ENCODE measurements at regions not wholly inside any gene's neighbourhood (a gene's known extent, or its start where the extent isn't known, plus 50 kb on each side); places are given as distances from the start of the nearest gene placed in this dataset.

DNA sequence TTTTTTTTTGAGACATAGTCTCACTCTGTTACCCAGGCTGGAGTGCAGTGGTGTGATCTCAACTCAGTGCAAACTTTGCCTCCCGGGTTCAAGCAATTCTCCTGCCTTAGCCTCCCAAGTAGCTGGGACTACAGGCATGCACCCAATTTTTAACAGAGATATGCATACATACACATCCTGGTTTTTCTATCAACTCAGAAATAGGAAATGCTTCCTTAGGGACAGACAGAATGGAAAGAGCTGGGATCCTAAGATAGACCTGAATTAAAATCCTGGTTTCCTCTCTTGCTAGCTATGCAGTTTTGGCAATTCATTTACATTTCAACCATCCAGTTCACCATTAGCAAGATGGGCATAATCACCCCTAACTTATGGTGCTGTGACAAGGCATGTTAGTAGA, 347.5 kb downstream of the GPAM start:
- TF ChIP-seq, protein P1, sequence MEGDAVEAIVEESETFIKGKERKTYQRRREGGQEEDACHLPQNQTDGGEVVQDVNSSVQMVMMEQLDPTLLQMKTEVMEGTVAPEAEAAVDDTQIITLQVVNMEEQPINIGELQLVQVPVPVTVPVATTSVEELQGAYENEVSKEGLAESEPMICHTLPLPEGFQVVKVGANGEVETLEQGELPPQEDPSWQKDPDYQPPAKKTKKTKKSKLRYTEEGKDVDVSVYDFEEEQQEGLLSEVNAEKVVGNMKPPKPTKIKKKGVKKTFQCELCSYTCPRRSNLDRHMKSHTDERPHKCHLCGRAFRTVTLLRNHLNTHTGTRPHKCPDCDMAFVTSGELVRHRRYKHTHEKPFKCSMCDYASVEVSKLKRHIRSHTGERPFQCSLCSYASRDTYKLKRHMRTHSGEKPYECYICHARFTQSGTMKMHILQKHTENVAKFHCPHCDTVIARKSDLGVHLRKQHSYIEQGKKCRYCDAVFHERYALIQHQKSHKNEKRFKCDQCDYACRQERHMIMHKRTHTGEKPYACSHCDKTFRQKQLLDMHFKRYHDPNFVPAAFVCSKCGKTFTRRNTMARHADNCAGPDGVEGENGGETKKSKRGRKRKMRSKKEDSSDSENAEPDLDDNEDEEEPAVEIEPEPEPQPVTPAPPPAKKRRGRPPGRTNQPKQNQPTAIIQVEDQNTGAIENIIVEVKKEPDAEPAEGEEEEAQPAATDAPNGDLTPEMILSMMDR (IDR thresholded peaks at IDR 0.05; ENCODE audit: low read depth, low read length, missing control alignments) = no peak

DNA sequence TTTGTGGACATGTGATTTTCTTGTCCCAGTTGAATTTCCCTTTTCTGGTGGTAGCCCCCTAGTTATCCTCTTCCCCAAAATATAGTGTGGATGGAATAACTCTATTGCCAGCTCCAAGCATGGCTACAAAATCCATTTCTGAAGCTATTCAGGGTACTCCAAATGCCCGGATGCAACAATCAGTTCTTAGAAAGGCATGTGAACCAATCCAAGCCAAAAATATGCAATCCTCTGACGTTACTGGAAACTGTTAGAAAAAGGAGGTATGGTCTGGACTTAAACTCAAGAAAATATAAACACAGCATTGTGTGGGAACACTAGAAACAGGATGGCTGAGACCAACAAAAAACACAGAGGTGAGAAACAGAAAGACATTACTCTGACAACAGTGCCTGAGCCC, 347.0 kb downstream of the GPAM start:
- TF ChIP-seq, protein P1 (IDR thresholded peaks at IDR 0.05; ENCODE audit: low read depth, low read length, missing control alignments) = no peak
- H3K4me3 ChIP-seq (ENCODE audit: low read depth, low read length) = no peak overlapping the region
- no peak for DNase-seq (ENCODE audit: low read depth)

More for the DNA sequence above, 347.5 kb downstream of the GPAM start:
- H3K4me3 ChIP-seq (ENCODE audit: low read depth, low read length) = no peak overlapping the region
- no peak for DNase-seq (ENCODE audit: low read depth)

DNA sequence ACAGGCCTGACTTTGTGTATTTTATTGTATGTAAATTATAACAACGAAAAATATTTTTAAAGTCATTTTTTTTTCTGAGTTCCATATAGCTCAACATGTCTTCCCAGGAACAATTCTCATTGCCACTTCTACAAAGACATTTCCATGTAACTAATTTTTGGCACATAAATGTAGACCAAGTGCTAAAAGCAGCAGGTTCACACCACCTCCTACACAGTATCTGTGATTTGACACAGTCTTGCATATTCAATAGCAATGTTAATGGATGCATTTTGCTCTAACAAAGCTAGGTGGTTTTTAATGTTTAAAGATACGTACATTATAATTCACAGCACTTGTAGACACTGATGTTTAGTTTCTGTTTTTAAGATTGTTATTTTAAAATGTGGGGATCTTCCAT, 346.5 kb downstream of the GPAM start:
- DNase-seq (ENCODE audit: low read depth) = no peak
- no peak overlapping the region for H3K4me3 ChIP-seq (ENCODE audit: low read depth, low read length)
- TF ChIP-seq, protein P1 (IDR thresholded peaks at IDR 0.05; ENCODE audit: low read depth, low read length, missing control alignments) = no peak

DNA sequence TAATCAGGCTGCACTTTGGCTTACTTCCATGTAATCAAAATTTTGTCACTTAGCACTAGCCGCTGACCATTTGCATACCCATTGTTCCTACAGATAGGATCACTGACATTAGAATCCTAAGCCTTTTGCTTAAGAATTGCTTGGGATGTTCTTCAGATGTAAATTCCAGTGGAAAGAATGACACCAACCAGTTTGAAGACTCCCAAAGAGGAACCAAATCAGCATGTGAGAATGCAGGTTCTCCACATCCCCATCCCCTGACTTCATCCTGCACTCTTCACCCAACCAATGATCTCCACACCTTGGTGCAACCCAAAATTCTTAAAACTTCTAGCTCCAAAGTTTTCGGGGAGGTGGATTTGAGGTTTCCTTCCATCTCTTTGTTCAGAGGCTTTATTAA, 345.6 kb downstream of the GPAM start:
- DNase-seq (ENCODE audit: low read depth) = no peak
- TF ChIP-seq, protein P1 (IDR thresholded peaks at IDR 0.05; ENCODE audit: low read depth, low read length, missing control alignments) = no peak
- no peak overlapping the region for H3K4me3 ChIP-seq (ENCODE audit: low read depth, low read length)

DNA sequence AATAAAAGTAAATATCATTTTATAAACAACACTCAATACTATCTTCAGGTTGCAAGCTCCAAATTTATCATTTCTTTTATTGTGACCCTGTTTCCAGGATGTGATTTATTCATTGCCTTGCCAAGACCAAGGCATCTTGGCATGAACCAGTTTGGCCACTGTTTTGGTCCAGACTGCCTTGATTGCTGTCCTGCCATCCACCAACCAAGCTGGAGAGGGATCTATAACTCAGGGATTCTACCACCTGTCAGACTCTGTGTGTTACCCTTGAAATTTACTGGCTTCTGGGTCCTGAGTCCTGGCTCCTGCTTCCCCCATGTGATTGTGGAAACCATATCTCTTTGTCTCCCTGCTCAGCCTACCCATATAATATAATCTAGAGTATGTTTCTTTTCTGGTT, 343.0 kb downstream of the GPAM start:
- no peak overlapping the region for H3K4me3 ChIP-seq (ENCODE audit: low read depth, low read length)
- no peak for DNase-seq (ENCODE audit: low read depth)
- TF ChIP-seq, protein P1 (IDR thresholded peaks at IDR 0.05; ENCODE audit: low read depth, low read length, missing control alignments) = no peak

DNA sequence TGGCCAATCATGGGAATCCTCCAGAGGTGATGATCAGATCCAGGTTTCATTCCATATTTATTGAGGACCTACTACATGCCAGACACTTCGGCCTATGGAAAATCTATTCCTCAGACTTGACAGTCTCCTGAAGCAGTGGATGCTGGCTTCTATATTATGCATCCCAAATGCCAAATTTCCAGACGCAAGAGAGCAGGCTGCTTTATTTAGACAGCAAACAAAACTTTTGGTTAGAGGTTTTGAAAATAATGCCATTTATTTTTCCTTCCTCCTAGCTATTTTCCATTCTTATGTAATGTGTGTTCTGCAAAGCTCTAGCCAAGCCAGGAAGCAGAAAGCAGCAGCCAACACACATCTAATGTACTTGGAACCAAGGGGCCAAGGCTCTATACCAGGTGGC, 330.8 kb downstream of the GPAM start:
- no peak overlapping the region for H3K4me3 ChIP-seq (ENCODE audit: low read depth, low read length)
- no peak for DNase-seq (ENCODE audit: low read depth)
- TF ChIP-seq, protein P1 (IDR thresholded peaks at IDR 0.05; ENCODE audit: low read depth, low read length, missing control alignments) = no peak

DNA sequence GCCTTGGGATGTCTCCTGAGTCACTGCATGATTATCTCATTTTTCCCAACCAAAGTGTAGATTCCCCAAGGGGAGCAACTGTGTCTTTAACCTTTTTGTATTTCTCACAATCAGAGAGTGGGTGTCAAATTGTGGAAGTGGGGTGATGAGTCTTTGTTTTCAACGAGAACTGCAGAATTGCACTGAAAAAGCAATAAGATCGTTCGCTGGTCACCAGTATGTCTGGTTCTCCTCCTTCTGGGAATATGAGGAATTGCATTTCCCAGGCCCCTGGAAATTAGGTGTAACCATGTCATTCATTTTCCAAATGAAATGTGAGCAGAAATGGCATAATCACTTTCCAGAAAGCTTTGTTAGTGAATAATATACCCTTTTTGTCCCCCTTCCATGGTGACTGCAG, 326.9 kb downstream of the GPAM start:
- no peak for DNase-seq (ENCODE audit: low read depth)
- TF ChIP-seq, protein P1 (IDR thresholded peaks at IDR 0.05; ENCODE audit: low read depth, low read length, missing control alignments) = no peak
- H3K4me3 ChIP-seq (ENCODE audit: low read depth, low read length) = no peak overlapping the region

All from GM12864 (cell line).